Esophagus squamous epithelium (tissue), 5 donors: ENCODE measurements at regions not wholly inside any gene's neighbourhood (a gene's known extent, or its start where the extent isn't known, plus 50 kb on each side); places are given as distances from the start of the nearest gene placed in this dataset.
A peak's percentile ranks its signal among the peaks of the same experiment; 100 is the strongest.

Experiments used
- DNase-seq: peaks from one replicate; lab custom pipeline; 2025; lab: John Stamatoyannopoulos, UW
- H3K27ac ChIP-seq, 4 donors: fragments of 200-600 bp; sonication (generic); one replicate each; pipeline ENCODE4 v1.5.1; 2016 to 2019; ENCODE audit warnings: mild to moderate bottlenecking in 1 of 4
- H3K27me3 ChIP-seq, 4 donors: fragments of 200-600 bp; sonication (generic); 1 replicate in 3 of 4; 2 replicates in 1 of 4; pipeline versions ENCODE4 v1.5.1 to v1.6.0; 2017 to 2021; ENCODE audit warnings: antibody characterized with exemption in 1 of 4
- H3K36me3 ChIP-seq, 3 donors: fragments of 200-600 bp; sonication (generic); one replicate each; pipeline ENCODE4 v1.5.1; 2016 to 2019
- H3K4me1 ChIP-seq, 3 donors: fragments of 200-600 bp; sonication (generic); one replicate each; pipeline ENCODE4 v1.5.1; 2017 to 2019
- H3K4me3 ChIP-seq, 4 donors: fragments of 200-600 bp; sonication (generic); 1 replicate in 3 of 4; 2 replicates in 1 of 4; pipeline ENCODE4 v1.5.1; 2016 to 2019; ENCODE audit warnings: mild to moderate bottlenecking in 2 of 4, moderate library complexity in 1 of 4
- H3K9me3 ChIP-seq, 3 donors: fragments of 200-600 bp; sonication (generic); one replicate each; pipeline ENCODE4 v1.5.1; 2016 to 2019
- CTCF ChIP-seq, 6 experiments: fragments of 450-650 bp in 4 of 6; fragments of 200-600 bp in 2 of 6; sonication (generic) in 2 of 6; IDR thresholded peaks; one replicate each; pipeline ENCODE4 v1.5.1; 2016 to 2019; ENCODE audit warnings: antibody characterized with exemption in 6 of 6, mild to moderate bottlenecking in 4 of 6, moderate library complexity in 4 of 6
- POLR2A ChIP-seq, 4 donors: fragments of 450-650 bp; IDR thresholded peaks; one replicate each; pipeline ENCODE4 v1.6.1; 2017; ENCODE audit warnings: antibody characterized with exemption in 4 of 4, mild to moderate bottlenecking in 4 of 4, moderate library complexity in 3 of 4
- WGBS, 2 donors: methylation state at CpG; one replicate each; pipeline ENCODE4 v1.1.5; 2018; 5-methylcytosine and 5-hydroxymethylcytosine counted together
- intact Hi-C: fragments of 100-400 bp; cut with DNase I; formaldehyde crosslinking; loops from one replicate; pipeline ENCODE4 v1.15.0; 2022
- donor health status: DM: yes; HTN: yes; CAD: no.

GRCh38 chr5:133758641-133759040 is 146.3 kb upstream of the FSTL4 start:
- intact Hi-C loops = no loop called here

GRCh38 chr5:133757396-133757945 is 145.1 kb upstream of the FSTL4 start:
- no peak for DNase-seq
- Histone ChIP-seq H3K4me3 (no peak overlapping the region), H3K9me3 (no peaks in the 10 kb centered on the region), H3K36me3 (no peaks in the 10 kb centered on the region), H3K27me3 (peaks cover 0 to 34% (median 0%) of the 10 kb centered on the region in 4 donors), H3K27ac (no peak overlapping the region), H3K4me1 (no peaks in the 10 kb centered on the region)
- 41 to 61% methylated on average over 8 of the region's 8 CpGs for WGBS, 2 donors
- TF ChIP-seq CTCF (IDR thresholded peaks at IDR 0.05) (no peak), POLR2A (IDR thresholded peaks at IDR 0.05) (no peak)
- intact Hi-C loops = no loop called here

More at GRCh38 chr5:133758641-133759040, 146.3 kb upstream of the FSTL4 start:
- TF ChIP-seq CTCF (IDR thresholded peaks at IDR 0.05) = no peak
- no peak for TF ChIP-seq POLR2A (IDR thresholded peaks at IDR 0.05)
- no peak for DNase-seq
- H3K4me1 ChIP-seq = no peaks in the 10 kb centered on the region
- no peak overlapping the region for H3K4me3 ChIP-seq
- H3K9me3 ChIP-seq = no peaks in the 10 kb centered on the region
- peaks cover 0 to 46% (median 0%) of the 10 kb centered on the region in 4 donors for H3K27me3 ChIP-seq
- no peaks in the 10 kb centered on the region for H3K36me3 ChIP-seq
- 46 to 80% methylated on average over 1 of the region's 1 CpG for whole genome bisulfite sequencing, 2 donors
- no peak overlapping the region for H3K27ac ChIP-seq

- no peak overlapping the region for H3K27ac ChIP-seq
- TF ChIP-seq POLR2A (IDR thresholded peaks at IDR 0.05) (no peak), CTCF (IDR thresholded peaks at IDR 0.05) (no peak)
- H3K4me3 ChIP-seq = no peak overlapping the region
- H3K36me3 ChIP-seq = no peaks in the 10 kb centered on the region
- H3K4me1 ChIP-seq = no peaks in the 10 kb centered on the region
- DNase-seq = no peak
- WGBS, 2 donors = 66 to 72% methylated on average over 3 of the region's 3 CpGs
- intact Hi-C loops = no loop called here
- peaks cover 0 to 34% (median 0%) of the 10 kb centered on the region in 4 donors for H3K27me3 ChIP-seq
- H3K9me3 ChIP-seq = no peaks in the 10 kb centered on the region
Observed at GRCh38 chr5:133756756-133757155, 144.4 kb upstream of the FSTL4 start.

GRCh38 chr5:133756036-133756435 is 143.7 kb upstream of the FSTL4 start:
- Histone ChIP-seq H3K27me3 (peaks cover 0 to 34% (median 0%) of the 10 kb centered on the region in 4 donors), H3K4me3 (no peak overlapping the region), H3K27ac (no peak overlapping the region), H3K36me3 (no peaks in the 10 kb centered on the region), H3K9me3 (no peaks in the 10 kb centered on the region), H3K4me1 (no peaks in the 10 kb centered on the region)
- DNase-seq = no peak
- intact Hi-C loops = no loop called here
- TF ChIP-seq POLR2A (IDR thresholded peaks at IDR 0.05) = no peak
- no peak for TF ChIP-seq CTCF (IDR thresholded peaks at IDR 0.05)
- WGBS, 2 donors = 86 to 95% methylated on average over 3 of the region's 3 CpGs

- H3K9me3 ChIP-seq = no peaks in the 10 kb centered on the region
- no peaks in the 10 kb centered on the region for H3K4me1 ChIP-seq
- intact Hi-C loops = no loop called here
- TF ChIP-seq POLR2A (IDR thresholded peaks at IDR 0.05) (no peak), CTCF (IDR thresholded peaks at IDR 0.05) (peak in 4 of 6 experiments; percentile 21 to 51 (median 40))
- no peak overlapping the region for H3K27ac ChIP-seq
- H3K36me3 ChIP-seq = no peaks in the 10 kb centered on the region
- peaks cover 0 to 34% (median 0%) of the 10 kb centered on the region in 4 donors for H3K27me3 ChIP-seq
- WGBS, 2 donors = 36 to 37% methylated on average over 5 of the region's 5 CpGs
- DNase-seq = no peak
- no peak overlapping the region for H3K4me3 ChIP-seq
Observed at GRCh38 chr5:133754575-133755169, 142.3 kb upstream of the FSTL4 start.
